G401.6 (cell line): ENCODE measurements at regions not wholly inside any gene's neighbourhood (a gene's known extent, or its start where the extent isn't known, plus 50 kb on each side); places are given as distances from the start of the nearest gene placed in this dataset.
"Not testable (repeated sequence)": the region's sequence is repeated elsewhere in the genome, so short reads cannot be mapped to it uniquely, and the experiment has no call there.

ENCODE experiments used
- FAIRE-seq: peaks from 2 replicates; lab custom pipeline; 2012; peaks lifted over from hg19 to GRCh38; lab: Jason Lieb, UNC

- FAIRE-seq: no peak
Observed at GRCh38 chr6:62819640-62820039, 391.6 kb upstream of the FKBP1C start.

DNA sequence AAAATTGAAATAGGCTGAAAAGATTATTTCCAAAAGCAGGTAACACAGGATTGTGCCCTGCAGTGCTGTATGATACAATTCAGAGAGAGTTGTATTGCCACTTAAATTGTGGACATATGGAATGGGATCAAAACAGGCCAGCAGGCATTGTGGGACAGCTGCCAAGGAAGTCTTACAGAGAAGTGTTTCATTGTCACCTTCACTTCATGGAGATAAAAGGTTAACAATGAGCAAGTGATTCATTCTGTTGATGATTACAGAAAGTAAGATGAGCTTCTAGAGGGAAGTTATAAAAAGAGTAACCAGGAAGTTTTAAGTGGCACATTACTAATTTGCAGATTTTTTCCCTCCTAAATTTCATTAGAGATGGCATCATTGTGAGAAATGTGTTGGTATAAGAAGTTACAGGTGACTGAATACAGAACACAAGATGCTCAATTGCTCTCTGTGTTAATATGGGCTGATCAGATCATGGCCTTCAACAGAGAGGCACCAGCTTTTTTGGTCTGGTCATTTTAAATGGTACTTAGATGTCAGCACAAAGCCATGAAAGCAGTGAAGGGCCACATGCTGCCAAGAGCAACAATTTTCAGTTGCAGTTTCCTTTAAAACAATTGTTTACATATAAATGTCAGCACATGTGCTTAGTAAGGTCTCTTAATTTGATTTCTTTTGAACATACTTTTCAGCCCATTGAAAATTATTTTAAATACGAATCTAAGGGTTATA lies 402.5 kb upstream of the FKBP1C start:
- no peak for FAIRE-seq

DNA sequence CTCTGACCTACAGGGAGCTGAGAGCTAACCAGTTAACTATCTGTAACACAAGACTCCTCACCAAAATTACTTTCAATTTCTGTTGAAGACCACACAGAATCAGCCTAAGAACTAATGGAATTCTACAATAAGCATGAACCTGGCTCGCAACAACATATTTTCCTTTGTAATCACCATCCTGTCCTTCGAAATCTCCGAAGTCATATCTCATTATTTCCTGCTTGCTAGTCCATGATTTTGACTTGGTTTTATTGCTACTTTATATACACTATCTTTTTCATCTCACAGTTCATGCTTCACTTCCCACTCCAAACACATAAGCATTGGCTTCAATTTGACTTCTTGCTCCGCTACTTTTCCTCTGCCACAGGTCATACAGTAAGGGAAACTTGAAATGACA lies 405.8 kb upstream of the FKBP1C start:
- no peak for FAIRE-seq

DNA sequence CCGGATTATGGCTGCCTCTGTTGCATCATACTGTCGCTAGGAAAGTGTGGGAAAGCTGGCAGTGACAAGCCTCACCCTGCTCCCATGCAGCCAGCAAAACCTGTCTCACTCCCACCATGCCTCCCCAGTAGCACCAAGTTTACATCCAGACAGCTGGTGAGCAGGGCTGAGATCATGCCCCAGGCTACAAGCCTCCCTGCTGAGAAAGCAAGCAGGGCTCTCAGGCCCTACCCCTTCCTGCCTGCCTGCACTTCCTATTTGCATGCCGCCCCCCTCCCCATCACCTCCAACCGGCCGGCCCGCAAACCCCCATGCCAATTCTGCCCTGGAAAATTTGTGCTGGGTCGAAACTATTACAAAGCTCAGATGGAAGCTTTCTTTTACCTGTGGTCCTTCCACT lies 408.2 kb upstream of the FKBP1C start:
- FAIRE-seq: no peak

- no peak for FAIRE-seq
Observed at GRCh38 chr6:62797190-62797589, 414.1 kb upstream of the FKBP1C start.

DNA sequence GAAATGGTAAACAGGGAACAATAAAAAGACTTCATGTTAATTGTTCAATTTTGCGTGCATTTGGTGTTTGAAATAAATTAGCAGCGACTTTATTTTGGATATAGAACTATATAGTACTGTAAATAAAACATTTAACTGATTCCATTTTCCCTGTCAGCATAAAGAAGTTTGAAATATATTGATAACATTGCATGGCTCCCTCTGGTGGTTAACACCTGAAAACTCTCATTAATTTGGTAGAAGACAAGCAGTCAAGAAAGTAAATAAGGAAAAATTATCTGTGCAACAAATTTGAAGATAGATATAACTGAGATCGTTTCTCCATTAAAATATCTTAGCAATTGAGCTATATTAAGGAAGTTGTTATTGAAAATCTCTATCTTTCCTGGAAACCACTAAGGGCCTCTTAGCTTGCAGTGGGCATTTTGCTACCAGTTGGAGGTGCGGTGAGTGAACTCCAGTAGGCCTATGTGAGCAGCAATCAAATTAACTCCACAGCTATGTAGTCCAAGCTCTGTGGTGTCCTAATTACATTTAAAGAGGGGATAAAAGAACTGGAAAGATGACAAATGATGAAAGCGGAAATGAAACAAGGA lies 435.7 kb upstream of the FKBP1C start:
- FAIRE-seq: no peak

- not testable (repeated sequence) for FAIRE-seq
Observed at GRCh38 chr6:62766174-62766573, 445.1 kb upstream of the FKBP1C start.

DNA sequence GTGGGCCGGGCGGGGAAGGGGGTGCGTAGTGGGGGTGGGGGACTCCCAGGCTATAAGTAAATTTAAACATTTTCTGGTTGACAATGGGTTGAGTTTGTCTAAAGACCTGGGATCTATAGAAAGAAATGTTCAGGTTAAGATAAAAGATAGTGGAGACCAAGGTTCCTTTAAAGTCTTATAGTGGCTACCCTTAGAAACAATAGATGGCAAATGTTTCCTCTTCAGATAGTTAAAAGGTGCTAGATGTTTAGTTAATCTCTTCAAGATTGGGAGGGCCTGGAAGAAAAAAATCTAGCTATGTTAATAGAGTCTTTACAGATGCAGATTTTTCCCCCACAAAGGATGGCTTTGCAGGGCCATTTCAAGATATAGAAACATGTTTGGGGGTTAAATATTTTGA lies 446.4 kb upstream of the FKBP1C start:
- FAIRE-seq: no peak

DNA sequence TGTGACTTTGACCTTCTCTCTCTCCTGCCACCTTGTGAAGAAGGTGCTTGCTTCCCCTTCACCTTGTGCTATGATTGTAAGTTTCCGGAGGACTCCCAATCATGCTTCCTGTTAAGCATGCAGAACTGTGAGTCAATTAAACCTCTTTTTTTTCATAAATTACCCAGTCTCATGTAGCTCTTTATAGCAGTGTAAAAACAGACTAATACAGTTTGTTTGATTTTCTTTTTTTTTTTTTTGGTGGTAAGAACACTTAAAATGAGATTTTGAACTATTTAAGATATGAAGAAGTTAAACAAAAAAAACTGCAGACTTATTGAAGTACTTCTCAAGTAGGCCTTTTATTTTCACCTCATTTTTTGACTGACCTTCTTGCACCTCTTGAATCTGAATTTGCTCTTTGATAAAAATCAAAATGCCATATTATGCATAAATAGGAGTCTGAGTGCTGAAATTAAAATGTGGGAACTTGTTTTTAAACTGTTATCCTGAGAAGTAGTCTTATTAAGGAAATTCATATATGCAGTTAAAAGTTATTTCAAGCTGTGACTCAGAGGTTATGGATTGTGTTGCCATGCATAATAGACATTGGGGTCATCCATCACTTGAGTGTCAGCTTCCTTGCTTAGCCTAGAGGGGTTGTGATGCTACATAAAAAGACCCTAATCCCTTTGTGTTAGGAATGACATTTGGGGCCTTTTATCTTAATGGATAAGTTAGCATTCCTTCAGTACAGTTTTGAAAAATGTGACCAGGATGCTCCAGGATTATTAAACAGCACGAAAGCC lies 447.9 kb upstream of the FKBP1C start:
- FAIRE-seq: no peak

GRCh38 chr6:62746968-62747367 lies 460.9 kb upstream of the KHDRBS2 start:
- no peak for FAIRE-seq

GRCh38 chr6:62746161-62746560 lies 460.1 kb upstream of the KHDRBS2 start:
- FAIRE-seq: no peak

GRCh38 chr6:62740596-62740995 lies 454.6 kb upstream of the KHDRBS2 start:
- no peak for FAIRE-seq

GRCh38 chr6:62740171-62740570 lies 454.1 kb upstream of the KHDRBS2 start:
- no peak for FAIRE-seq

- no peak for FAIRE-seq
Observed at GRCh38 chr6:62737792-62738191, 451.8 kb upstream of the KHDRBS2 start.

- FAIRE-seq: no peak
Observed at GRCh38 chr6:62721408-62721807, 435.4 kb upstream of the KHDRBS2 start.

- FAIRE-seq: no peak
Observed at GRCh38 chr6:62716719-62717118, 430.7 kb upstream of the KHDRBS2 start.

GRCh38 chr6:62714112-62714511 lies 428.1 kb upstream of the KHDRBS2 start:
- FAIRE-seq: no peak

DNA sequence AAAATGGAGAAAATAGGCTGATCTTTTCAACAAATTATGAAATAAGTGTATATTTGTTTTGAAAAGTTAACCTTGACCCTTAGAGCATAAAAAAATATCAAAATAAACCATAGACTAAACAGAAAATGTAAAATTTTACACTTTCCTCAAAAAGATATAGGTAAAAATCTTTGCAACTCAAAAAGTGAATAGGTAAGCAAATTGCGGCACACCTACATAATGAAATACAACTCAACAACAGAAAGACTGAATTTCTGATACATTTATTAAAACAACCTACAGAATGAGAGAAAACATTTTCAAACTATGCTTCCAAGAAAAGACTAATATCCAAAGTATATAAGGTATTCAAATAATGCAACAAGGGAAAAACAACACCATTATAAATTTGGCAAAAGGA lies 425.7 kb upstream of the KHDRBS2 start:
- no peak for FAIRE-seq

DNA sequence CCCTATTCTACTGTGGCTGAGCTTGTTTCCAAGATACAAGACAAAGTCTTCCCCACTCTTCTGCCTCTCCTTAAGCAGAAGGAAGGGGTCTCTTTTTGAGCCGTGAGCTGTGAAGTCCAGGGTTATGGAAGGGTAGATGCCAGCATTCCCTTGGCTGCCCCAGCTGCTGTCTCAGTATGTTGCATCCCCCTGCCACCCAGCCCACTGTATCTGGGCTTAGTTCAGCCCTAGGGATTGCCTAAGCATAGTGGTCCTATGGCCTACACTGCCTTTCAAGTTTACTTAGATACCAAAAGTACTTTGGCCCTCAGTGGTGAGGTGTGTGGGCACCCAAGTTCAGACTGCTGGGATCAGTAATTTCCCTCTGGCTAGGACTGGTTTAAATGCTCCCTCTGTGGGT lies 421.9 kb upstream of the KHDRBS2 start:
- no peak for FAIRE-seq

DNA sequence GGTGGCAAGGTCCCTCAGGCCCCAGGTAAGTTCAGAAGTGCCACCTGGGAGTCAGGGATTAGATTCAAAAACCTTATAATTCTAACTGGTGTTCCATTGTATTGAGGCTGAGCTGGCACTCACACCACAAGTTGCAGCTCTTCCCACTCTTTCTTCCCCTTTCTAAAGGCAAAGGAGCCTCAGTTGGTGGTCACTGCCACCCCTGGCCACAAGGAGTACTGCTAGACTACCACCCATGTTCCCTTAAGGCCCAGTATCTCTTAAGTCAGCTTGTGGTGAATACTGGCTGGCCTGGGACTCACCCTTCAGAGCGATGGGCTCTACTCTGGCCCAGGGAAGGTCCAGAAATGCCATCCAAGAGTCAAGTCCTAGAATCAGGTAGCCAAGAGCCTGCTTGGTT lies 421.1 kb upstream of the KHDRBS2 start:
- FAIRE-seq: no peak

DNA sequence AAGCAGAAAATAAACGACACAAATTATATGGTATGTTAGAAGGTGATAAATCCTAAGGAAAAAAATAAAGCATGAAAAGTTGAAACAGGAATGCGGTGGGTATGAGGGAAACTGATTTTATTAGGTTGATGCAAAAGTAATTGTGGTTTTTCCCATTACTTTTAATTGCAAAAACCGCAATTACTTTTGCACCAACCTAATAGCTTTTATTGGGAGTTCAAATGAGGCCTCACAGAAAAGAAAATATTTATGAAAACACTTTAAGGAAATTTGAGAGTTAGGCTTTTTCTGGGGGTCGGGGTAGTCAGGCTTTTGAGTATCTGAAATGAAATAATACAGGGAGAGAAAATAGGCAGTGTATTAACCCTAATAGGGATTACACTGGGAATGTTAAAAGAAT lies 397.0 kb upstream of the KHDRBS2 start:
- no peak for FAIRE-seq

DNA sequence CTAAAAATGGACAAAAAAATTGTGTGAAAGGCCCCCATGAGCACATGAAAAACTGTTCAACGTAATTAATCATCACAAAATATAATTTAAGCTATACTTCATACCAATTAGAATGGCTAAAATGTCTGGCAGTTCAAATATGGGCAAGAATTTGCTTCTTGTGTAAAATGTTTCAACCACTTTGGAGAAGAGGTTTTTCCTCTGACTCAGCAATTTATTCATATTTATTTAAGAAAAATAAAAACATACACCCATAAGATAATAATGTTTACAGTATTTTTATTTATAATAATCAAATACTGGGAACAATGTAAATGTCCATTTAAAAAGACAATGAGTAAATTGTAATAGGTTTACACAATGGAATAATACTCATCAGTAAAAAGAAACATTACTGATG lies 395.1 kb upstream of the KHDRBS2 start:
- FAIRE-seq: no peak

- FAIRE-seq: peak; percentile 33
Observed at GRCh38 chr6:62672989-62673388, 387.0 kb upstream of the KHDRBS2 start.
